ENCODE measurements at regions not wholly inside any gene's neighbourhood (a gene's known extent, or its start where the extent isn't known, plus 50 kb on each side); places are given as distances from the start of the nearest gene placed in this dataset.
"Not testable (repeated sequence)": the region's sequence is repeated elsewhere in the genome, so short reads cannot be mapped to it uniquely, and the experiment has no call there.

DNA sequence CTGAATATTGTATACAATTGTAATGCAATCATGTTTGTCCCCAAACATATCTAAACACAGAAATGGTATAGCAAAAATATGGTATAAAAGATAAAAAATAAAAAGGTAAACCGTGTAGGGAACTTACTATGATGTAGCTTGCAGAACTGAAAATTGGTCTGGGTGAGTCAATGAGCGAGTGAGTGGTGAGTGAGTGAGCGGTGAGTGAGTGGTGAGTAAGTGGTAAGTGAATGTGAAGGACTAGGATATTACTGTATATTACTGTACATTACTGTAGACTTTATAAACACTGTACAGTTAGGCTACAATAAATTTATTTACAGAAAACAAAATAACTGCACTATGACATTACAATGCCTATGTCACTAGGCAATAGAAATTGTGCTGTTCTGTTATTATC lies 1163.2 kb upstream of the SORCS1 start:
- Mint-ChIP-seq H3K36me3 (no peaks in the 10 kb centered on the region), H3K27me3 (no peaks in the 10 kb centered on the region), H3K4me1 (no peaks in the 10 kb centered on the region), H3K9me3 (peaks cover 0 to 18% (median 7%) of the 10 kb centered on the region in 8 donors), H3K4me3 (no peak overlapping the region), H3K27ac (no peak overlapping the region)
- Histone ChIP-seq H3K9me3 (ENCODE audit: control insufficient read depth in 1 of 2, low read length in 2 of 2) (no peaks in the 10 kb centered on the region), H3K4me3 (ENCODE audit: low read length in 2 of 2) (no peak overlapping the region), H3K27ac (ENCODE audit: low read depth, low read length) (no peak overlapping the region), H3K4me1 (ENCODE audit: insufficient read depth, low read length) (no peaks in the 10 kb centered on the region), H3K27me3 (ENCODE audit: insufficient read depth, low read length) (no peaks in the 10 kb centered on the region), H3K36me3 (ENCODE audit: insufficient read depth, low read length) (no peaks in the 10 kb centered on the region)
- intact Hi-C loops (cut with micrococcal nuclease): no loop called here
- ChIA-PET CTCF (ENCODE audit: partially characterized antibody) (no interaction called here), POLR2A (ENCODE audit: partially characterized antibody) (no interaction called here)
- DNase-seq: no peak

DNA sequence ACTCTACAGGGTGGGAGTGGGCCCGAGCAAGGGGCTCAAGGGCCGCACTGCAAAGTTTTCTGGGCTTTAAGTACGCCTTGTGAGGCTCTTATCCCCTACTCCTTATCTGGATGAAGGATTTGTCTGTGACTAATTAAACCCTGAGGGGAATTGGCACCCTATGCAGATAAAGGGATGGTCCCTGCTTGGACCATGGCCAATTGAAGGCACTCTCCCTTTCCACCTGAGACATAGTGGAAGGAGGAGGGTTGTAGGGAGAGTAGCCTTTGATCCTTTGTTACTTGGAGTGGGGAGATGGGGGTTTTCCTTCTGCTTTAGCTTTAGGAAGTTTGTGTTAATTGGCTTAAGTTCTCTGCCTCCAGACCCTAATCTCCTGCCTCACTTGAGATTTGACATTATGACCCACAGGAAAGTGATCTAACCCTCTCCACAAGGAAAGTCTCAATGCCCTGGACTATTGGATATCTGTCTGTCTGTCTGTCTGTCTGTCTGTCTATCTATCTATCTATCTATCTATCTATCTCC lies 1158.8 kb upstream of the SORCS1 start:
- Histone ChIP-seq H3K9me3 (ENCODE audit: control insufficient read depth in 1 of 2, low read length in 2 of 2) (no peaks in the 10 kb centered on the region), H3K36me3 (ENCODE audit: insufficient read depth, low read length) (no peaks in the 10 kb centered on the region), H3K27me3 (ENCODE audit: insufficient read depth, low read length) (no peaks in the 10 kb centered on the region), H3K4me3 (ENCODE audit: low read length in 2 of 2) (no peak overlapping the region), H3K27ac (ENCODE audit: low read depth, low read length) (no peak overlapping the region), H3K4me1 (ENCODE audit: insufficient read depth, low read length) (no peaks in the 10 kb centered on the region)
- POLR2A ChIA-PET (ENCODE audit: partially characterized antibody): no interaction called here
- intact Hi-C loops (cut with micrococcal nuclease): no loop called here
- no peak overlapping the region for H3K27ac Mint-ChIP-seq
- CTCF ChIA-PET (ENCODE audit: partially characterized antibody): no interaction called here
- H3K9me3 Mint-ChIP-seq: peaks cover 0 to 14% (median 6%) of the 10 kb centered on the region in 8 donors
- no peak overlapping the region for H3K4me3 Mint-ChIP-seq
- no peaks in the 10 kb centered on the region for H3K4me1 Mint-ChIP-seq
- H3K36me3 Mint-ChIP-seq: no peaks in the 10 kb centered on the region
- no peak for DNase-seq
- no peaks in the 10 kb centered on the region for H3K27me3 Mint-ChIP-seq

DNA sequence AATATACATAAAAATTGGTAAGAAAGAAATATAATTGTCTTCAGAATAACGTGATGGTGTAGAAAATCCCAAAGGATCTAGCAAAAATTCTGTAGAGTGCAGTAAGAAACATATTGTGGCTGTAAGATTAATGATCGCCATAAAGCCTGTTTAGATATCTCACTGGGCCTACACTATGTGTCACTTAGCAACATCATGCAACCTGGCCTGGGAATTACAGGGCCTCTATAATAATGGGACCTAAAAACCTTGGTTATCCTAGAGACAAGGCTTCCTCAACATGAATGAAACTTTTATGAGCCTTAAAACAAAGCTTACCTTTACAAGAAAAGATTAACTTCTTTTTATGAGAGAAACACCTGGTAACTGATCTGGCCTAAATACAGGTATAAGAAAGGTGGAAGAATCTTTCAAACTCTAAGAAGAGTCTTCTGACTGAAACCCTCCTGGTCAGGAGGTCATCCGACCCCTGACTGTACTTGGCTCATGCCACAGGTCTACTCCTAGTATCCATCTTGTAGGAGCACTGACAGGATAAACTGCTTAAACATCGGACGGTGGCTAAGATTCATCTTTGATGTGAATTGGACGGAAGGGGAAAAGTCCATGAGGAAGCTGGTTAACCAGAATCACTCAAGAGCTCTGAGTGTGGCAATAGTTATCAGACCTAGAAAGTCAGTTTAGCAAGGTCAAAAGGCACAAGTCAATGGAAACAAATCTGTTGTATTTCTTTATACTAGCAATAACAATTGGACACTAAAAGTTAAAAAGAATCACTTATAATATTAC lies 1155.1 kb upstream of the SORCS1 start:
- Histone ChIP-seq H3K27ac (ENCODE audit: low read depth, low read length) (no peak overlapping the region), H3K27me3 (ENCODE audit: insufficient read depth, low read length) (no peaks in the 10 kb centered on the region), H3K9me3 (ENCODE audit: control insufficient read depth in 1 of 2, low read length in 2 of 2) (no peaks in the 10 kb centered on the region), H3K4me3 (ENCODE audit: low read length in 2 of 2) (no peak overlapping the region), H3K36me3 (ENCODE audit: insufficient read depth, low read length) (no peaks in the 10 kb centered on the region), H3K4me1 (ENCODE audit: insufficient read depth, low read length) (no peaks in the 10 kb centered on the region)
- Mint-ChIP-seq H3K4me3 (no peak overlapping the region), H3K9me3 (peaks cover 0 to 6% (median 0%) of the 10 kb centered on the region in 8 donors), H3K36me3 (no peaks in the 10 kb centered on the region), H3K27ac (no peak overlapping the region), H3K27me3 (no peaks in the 10 kb centered on the region), H3K4me1 (no peaks in the 10 kb centered on the region)
- intact Hi-C loops (cut with micrococcal nuclease): no loop called here
- CTCF ChIA-PET (ENCODE audit: partially characterized antibody): no interaction called here
- POLR2A ChIA-PET (ENCODE audit: partially characterized antibody): no interaction called here
- no peak for DNase-seq

DNA sequence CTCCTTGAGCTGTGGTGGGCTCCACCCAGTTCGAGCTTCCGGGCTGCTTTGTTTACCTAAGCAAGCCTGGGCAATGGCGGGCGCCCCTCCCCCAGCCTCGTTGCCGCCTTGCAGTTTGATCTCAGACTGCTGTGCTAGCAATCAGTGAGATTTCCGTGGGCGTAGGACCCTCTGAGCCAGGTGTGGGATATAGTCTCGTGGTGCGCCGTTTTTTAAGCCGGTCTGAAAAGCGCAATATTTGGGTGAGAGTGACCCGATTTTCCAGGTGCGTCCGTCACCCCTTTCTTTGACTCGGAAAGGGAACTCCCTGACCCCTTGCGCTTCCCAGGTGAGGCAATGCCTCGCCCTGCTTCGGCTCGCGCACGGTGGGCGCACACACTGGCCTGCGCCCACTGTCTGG lies 1151.1 kb upstream of the SORCS1 start:
- H3K4me3 Mint-ChIP-seq: peak overlapping the region in 3 of 8 donors; percentile 46 to 68 (median 59)
- H3K36me3 Mint-ChIP-seq; H3K27me3 ChIP-seq (ENCODE audit: insufficient read depth, low read length); CTCF ChIA-PET (ENCODE audit: partially characterized antibody); H3K27ac Mint-ChIP-seq; H3K4me1 Mint-ChIP-seq; H3K4me3 ChIP-seq (ENCODE audit: low read length in 2 of 2); H3K9me3 Mint-ChIP-seq; H3K27ac ChIP-seq (ENCODE audit: low read depth, low read length); POLR2A ChIA-PET (ENCODE audit: partially characterized antibody); H3K36me3 ChIP-seq (ENCODE audit: insufficient read depth, low read length); H3K27me3 Mint-ChIP-seq; H3K9me3 ChIP-seq (ENCODE audit: control insufficient read depth in 1 of 2, low read length in 2 of 2); intact Hi-C loops (cut with micrococcal nuclease); DNase-seq; H3K4me1 ChIP-seq (ENCODE audit: insufficient read depth, low read length): not testable (repeated sequence)

GRCh38 chr10:108307925-108308312 lies 1143.4 kb upstream of the SORCS1 start:
- H3K27ac ChIP-seq (ENCODE audit: low read depth, low read length): no peak overlapping the region
- no peak overlapping the region for H3K4me3 ChIP-seq (ENCODE audit: low read length in 2 of 2)
- Mint-ChIP-seq H3K4me3 (no peak overlapping the region), H3K27me3 (no peaks in the 10 kb centered on the region), H3K9me3 (peaks cover 2 to 18% (median 5%) of the 10 kb centered on the region in 8 donors), H3K36me3 (no peaks in the 10 kb centered on the region), H3K27ac (no peak overlapping the region), H3K4me1 (no peaks in the 10 kb centered on the region)
- no peaks in the 10 kb centered on the region for H3K27me3 ChIP-seq (ENCODE audit: insufficient read depth, low read length)
- H3K9me3 ChIP-seq (ENCODE audit: control insufficient read depth in 1 of 2, low read length in 2 of 2): no peaks in the 10 kb centered on the region
- no peaks in the 10 kb centered on the region for H3K4me1 ChIP-seq (ENCODE audit: insufficient read depth, low read length)
- intact Hi-C loops (cut with micrococcal nuclease): no loop called here
- ChIA-PET CTCF (ENCODE audit: partially characterized antibody) (no interaction called here), POLR2A (ENCODE audit: partially characterized antibody) (no interaction called here)
- H3K36me3 ChIP-seq (ENCODE audit: insufficient read depth, low read length): no peaks in the 10 kb centered on the region
- DNase-seq: no peak

DNA sequence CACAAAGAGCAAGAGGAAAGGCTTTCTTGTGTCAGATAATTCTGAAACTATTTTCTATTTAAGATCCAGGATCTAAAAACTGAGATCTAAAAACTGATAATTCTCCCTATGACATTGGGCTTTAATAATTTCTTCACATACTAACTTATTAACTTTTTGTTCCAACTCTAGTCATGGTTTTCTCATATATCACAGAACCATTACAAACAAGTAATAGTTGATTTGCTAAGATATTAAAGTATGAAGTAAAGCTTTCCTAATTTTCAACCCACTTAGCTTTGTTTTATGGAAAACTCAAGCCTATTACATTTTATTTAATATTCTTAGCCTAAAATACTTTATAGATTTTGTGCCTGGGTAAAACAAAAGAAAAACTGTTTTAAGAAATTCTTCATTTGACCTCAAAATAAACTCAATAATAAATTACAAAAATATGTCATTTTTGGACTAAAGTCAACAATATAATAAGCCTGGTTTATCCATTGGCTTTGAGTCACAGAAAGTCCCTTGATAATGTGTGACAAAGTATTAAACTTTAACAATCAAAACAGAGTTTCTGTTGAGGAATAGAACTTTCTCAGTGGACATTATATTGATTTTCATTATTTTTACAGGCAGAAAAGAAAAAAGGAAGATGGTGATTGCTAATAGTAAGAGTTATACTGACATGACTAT lies 1142.9 kb upstream of the SORCS1 start:
- H3K27ac Mint-ChIP-seq: no peak overlapping the region
- no peak overlapping the region for H3K27ac ChIP-seq (ENCODE audit: low read depth, low read length)
- no peaks in the 10 kb centered on the region for H3K36me3 ChIP-seq (ENCODE audit: insufficient read depth, low read length)
- CTCF ChIA-PET (ENCODE audit: partially characterized antibody): no interaction called here
- no peaks in the 10 kb centered on the region for H3K4me1 Mint-ChIP-seq
- peaks cover 2 to 18% (median 7%) of the 10 kb centered on the region in 8 donors for H3K9me3 Mint-ChIP-seq
- H3K36me3 Mint-ChIP-seq: no peaks in the 10 kb centered on the region
- POLR2A ChIA-PET (ENCODE audit: partially characterized antibody): no interaction called here
- H3K9me3 ChIP-seq (ENCODE audit: control insufficient read depth in 1 of 2, low read length in 2 of 2): no peaks in the 10 kb centered on the region
- H3K4me3 ChIP-seq (ENCODE audit: low read length in 2 of 2): no peak overlapping the region
- intact Hi-C loops (cut with micrococcal nuclease): no loop called here
- DNase-seq: no peak
- H3K27me3 ChIP-seq (ENCODE audit: insufficient read depth, low read length): no peaks in the 10 kb centered on the region
- H3K4me1 ChIP-seq (ENCODE audit: insufficient read depth, low read length): no peaks in the 10 kb centered on the region
- no peak overlapping the region for H3K4me3 Mint-ChIP-seq
- H3K27me3 Mint-ChIP-seq: no peaks in the 10 kb centered on the region

DNA sequence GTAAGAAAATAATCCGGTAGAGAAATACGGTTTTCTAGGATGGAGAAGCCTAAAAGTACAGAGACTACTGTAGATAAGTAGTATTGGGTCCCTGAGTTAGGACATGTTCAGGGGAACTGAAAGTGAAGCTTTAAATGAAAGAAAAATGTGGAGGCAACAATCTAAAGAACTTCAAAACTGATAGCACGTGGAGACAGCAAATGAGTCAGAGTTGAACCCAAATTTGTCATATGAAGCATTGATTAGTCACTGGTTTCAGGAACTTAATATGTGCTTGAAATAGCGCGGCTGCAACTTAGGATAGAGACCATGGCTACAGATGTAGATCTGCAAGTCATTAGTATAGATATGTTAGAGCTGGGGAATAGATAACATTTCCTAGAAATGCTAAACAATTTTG lies 1138.6 kb upstream of the SORCS1 start:
- intact Hi-C loops (cut with micrococcal nuclease): no loop called here
- Histone ChIP-seq H3K4me3 (ENCODE audit: low read length in 2 of 2) (no peak overlapping the region), H3K36me3 (ENCODE audit: insufficient read depth, low read length) (no peaks in the 10 kb centered on the region), H3K27ac (ENCODE audit: low read depth, low read length) (no peak overlapping the region), H3K4me1 (ENCODE audit: insufficient read depth, low read length) (no peaks in the 10 kb centered on the region), H3K27me3 (ENCODE audit: insufficient read depth, low read length) (no peaks in the 10 kb centered on the region), H3K9me3 (ENCODE audit: control insufficient read depth in 1 of 2, low read length in 2 of 2) (no peaks in the 10 kb centered on the region)
- no peaks in the 10 kb centered on the region for H3K27me3 Mint-ChIP-seq
- CTCF ChIA-PET (ENCODE audit: partially characterized antibody): no interaction called here
- peaks cover 3 to 18% (median 8%) of the 10 kb centered on the region in 8 donors for H3K9me3 Mint-ChIP-seq
- H3K27ac Mint-ChIP-seq: no peak overlapping the region
- POLR2A ChIA-PET (ENCODE audit: partially characterized antibody): no interaction called here
- no peak overlapping the region for H3K4me3 Mint-ChIP-seq
- no peaks in the 10 kb centered on the region for H3K36me3 Mint-ChIP-seq
- no peaks in the 10 kb centered on the region for H3K4me1 Mint-ChIP-seq
- DNase-seq: no peak
